Cerebellar nuclear complex (tissue), 1 donor: ENCODE measurements at regions not wholly inside any gene's neighbourhood (a gene's known extent, or its start where the extent isn't known, plus 50 kb on each side); places are given as distances from the start of the nearest gene placed in this dataset.
"Not testable (repeated sequence)": the region's sequence is repeated elsewhere in the genome, so short reads cannot be mapped to it uniquely, and the experiment has no call there.

Experiments used
- DNase-seq, 2 experiments: peaks; one replicate each; lab custom pipeline; 2025; lab: John Stamatoyannopoulos, UW

GRCh38 chr6:91911945-91912344 lies 1325.1 kb upstream of the MAP3K7 start:
- no peak for DNase-seq

GRCh38 chr6:91904586-91905164 lies 1317.8 kb upstream of the MAP3K7 start:
- DNase-seq = no peak

GRCh38 chr6:91895599-91896285 lies 1308.9 kb upstream of the MAP3K7 start:
- DNase-seq = no peak

GRCh38 chr6:91886183-91886795 lies 1299.4 kb upstream of the MAP3K7 start:
- DNase-seq = no peak

GRCh38 chr6:91881791-91882190 lies 1294.9 kb upstream of the MAP3K7 start:
- DNase-seq = not testable (repeated sequence)

GRCh38 chr6:91879386-91879995 lies 1292.6 kb upstream of the MAP3K7 start:
- no peak for DNase-seq

- DNase-seq = no peak
These were observed 1291.1 kb upstream of the MAP3K7 start for GRCh38 chr6:91877994-91878393.

- no peak for DNase-seq
These were observed 1288.1 kb upstream of the MAP3K7 start for GRCh38 chr6:91874971-91875370.

GRCh38 chr6:91868539-91869202 lies 1281.8 kb upstream of the MAP3K7 start:
- DNase-seq = no peak

- no peak for DNase-seq
These were observed 1279.0 kb upstream of the MAP3K7 start for GRCh38 chr6:91865889-91866288.

- no peak for DNase-seq
These were observed 1278.0 kb upstream of the MAP3K7 start for GRCh38 chr6:91864911-91865310.

GRCh38 chr6:91860541-91861335 lies 1273.9 kb upstream of the MAP3K7 start:
- DNase-seq = no peak

- DNase-seq = no peak
These were observed 1265.4 kb upstream of the MAP3K7 start for GRCh38 chr6:91852252-91852651.

GRCh38 chr6:91834813-91835212 lies 1247.9 kb upstream of the MAP3K7 start:
- DNase-seq = no peak

- DNase-seq = no peak
These were observed 1240.3 kb upstream of the MAP3K7 start for GRCh38 chr6:91827151-91827550.

- no peak for DNase-seq
These were observed 1239.3 kb upstream of the MAP3K7 start for GRCh38 chr6:91826128-91826527.

- DNase-seq = no peak
These were observed 1237.5 kb upstream of the MAP3K7 start for GRCh38 chr6:91824331-91824730.

- DNase-seq = no peak
These were observed 1235.7 kb upstream of the MAP3K7 start for GRCh38 chr6:91822581-91822980.

- no peak for DNase-seq
These were observed 1229.5 kb upstream of the MAP3K7 start for GRCh38 chr6:91816335-91816734.

GRCh38 chr6:91813641-91814040 lies 1226.8 kb upstream of the MAP3K7 start:
- no peak for DNase-seq

GRCh38 chr6:91812596-91813274 lies 1225.9 kb upstream of the MAP3K7 start:
- no peak for DNase-seq
